H9 (cell line): ENCODE measurements at regions not wholly inside any gene's neighbourhood (a gene's known extent, or its start where the extent isn't known, plus 50 kb on each side); places are given as distances from the start of the nearest gene placed in this dataset.

ENCODE experiments used
- DNase-seq: peaks from one replicate; pipeline ENCODE4 v3.0.0-alpha.2; 2017
- H2AFZ ChIP-seq: one replicate; pipeline ENCODE4 v1.6.1; 2013; ENCODE audit warnings: mild to moderate bottlenecking, low read length, control low read depth, moderate library complexity
- H2AK5ac ChIP-seq: 2 replicates; pipeline ENCODE4 v1.6.1; 2013; ENCODE audit warnings: low read length, control low read depth, mixed read lengths; ENCODE audit not compliant: insufficient read length
- H2BK120ac ChIP-seq: one replicate; pipeline ENCODE4 v1.6.1; 2013; ENCODE audit warnings: low read depth, mild to moderate bottlenecking, low read length, control low read depth, inconsistent platforms; ENCODE audit not compliant: poor library complexity, severe bottlenecking
- H2BK12ac ChIP-seq: 2 replicates; pipeline ENCODE4 v1.6.1; 2013; ENCODE audit warnings: low read length, control low read depth, mixed read lengths, low read depth; ENCODE audit not compliant: insufficient read length
- H2BK15ac ChIP-seq: 2 replicates; pipeline ENCODE4 v1.6.1; 2013; ENCODE audit warnings: low read depth, low read length, control low read depth
- H2BK20ac ChIP-seq: one replicate; pipeline ENCODE4 v1.6.1; 2013; ENCODE audit warnings: low read depth, mild to moderate bottlenecking, low read length, control low read depth, inconsistent platforms; ENCODE audit not compliant: poor library complexity, severe bottlenecking
- H2BK5ac ChIP-seq: 2 replicates; pipeline ENCODE4 v1.6.1; 2013; ENCODE audit warnings: low read length, control low read depth, mixed read lengths; ENCODE audit not compliant: insufficient read length
- H3K14ac ChIP-seq: 2 replicates; pipeline ENCODE4 v1.6.1; 2013; ENCODE audit warnings: low read length, control low read depth; ENCODE audit not compliant: insufficient read depth
- H3K18ac ChIP-seq: 2 replicates; pipeline ENCODE4 v1.6.1; 2013; ENCODE audit warnings: low read depth, mild to moderate bottlenecking, mixed read lengths, low read length, control low read depth; ENCODE audit not compliant: insufficient read length
- H3K23ac ChIP-seq: 2 replicates; pipeline ENCODE4 v1.6.1; 2013; ENCODE audit warnings: low read length, control low read depth, mixed read lengths, low read depth; ENCODE audit not compliant: insufficient read length
- H3K23me2 ChIP-seq: 2 replicates; pipeline ENCODE4 v1.6.1; 2013; ENCODE audit warnings: low read depth, mild to moderate bottlenecking, mixed read lengths, low read length, control low read depth; ENCODE audit not compliant: insufficient read length, poor library complexity, severe bottlenecking
- H3K27ac ChIP-seq: 2 replicates; pipeline ENCODE4 v1.5.1; 2013; ENCODE audit warnings: low read length, control low read depth, mixed read lengths, low read depth; ENCODE audit not compliant: insufficient read length
- H3K27me3 ChIP-seq: 2 replicates; pipeline ENCODE4 v1.6.1; 2013; ENCODE audit warnings: low read length, control low read depth, inconsistent platforms; ENCODE audit not compliant: insufficient read depth
- H3K4ac ChIP-seq: 2 replicates; pipeline ENCODE4 v1.6.1; 2013; ENCODE audit warnings: low read depth, mild to moderate bottlenecking, control low read depth, inconsistent platforms, low read length, moderate library complexity
- H3K4me1 ChIP-seq: 2 replicates; pipeline ENCODE4 v1.6.1; 2013; ENCODE audit warnings: low read length, control low read depth, inconsistent platforms; ENCODE audit not compliant: insufficient read depth
- H3K4me2 ChIP-seq: 2 replicates; pipeline ENCODE4 v1.6.1; 2013; ENCODE audit warnings: low read length, control low read depth, mixed read lengths; ENCODE audit not compliant: insufficient read length, insufficient read depth
- H3K56ac ChIP-seq: 2 replicates; pipeline ENCODE4 v1.6.1; 2013; ENCODE audit warnings: low read depth, mild to moderate bottlenecking, mixed read lengths, low read length, control low read depth; ENCODE audit not compliant: insufficient read length
- H3K79me1 ChIP-seq: 2 replicates; pipeline ENCODE4 v1.6.1; 2013; ENCODE audit warnings: low read depth, mild to moderate bottlenecking, moderate library complexity, low read length, control low read depth, inconsistent platforms; ENCODE audit not compliant: insufficient read depth, poor library complexity, severe bottlenecking
- H3K79me2 ChIP-seq: 2 replicates; pipeline ENCODE4 v1.6.1; 2013; ENCODE audit warnings: low read length, control low read depth, inconsistent platforms; ENCODE audit not compliant: insufficient read depth
- H3K9ac ChIP-seq: 2 replicates; pipeline ENCODE4 v1.6.1; 2013; ENCODE audit warnings: low read length, control low read depth, mixed read lengths; ENCODE audit not compliant: insufficient read length; ENCODE audit errors: extremely low read depth
- H3K9me3 ChIP-seq: one replicate; pipeline ENCODE4 v1.6.1; 2013; ENCODE audit warnings: low read depth, low read length, inconsistent platforms; ENCODE audit not compliant: control insufficient read depth
- H3T11ph ChIP-seq: one replicate; pipeline ENCODE4 v1.6.1; 2013; ENCODE audit warnings: mild to moderate bottlenecking, low read length, control low read depth, inconsistent platforms
- H4K20me1 ChIP-seq: one replicate; pipeline ENCODE4 v1.6.1; 2013; ENCODE audit not compliant: control insufficient read depth, insufficient read length, insufficient read depth
- H4K5ac ChIP-seq: 2 replicates; pipeline ENCODE4 v1.6.1; 2013; ENCODE audit warnings: low read depth, mild to moderate bottlenecking, mixed read lengths, low read length, control low read depth; ENCODE audit not compliant: insufficient read length
- H4K8ac ChIP-seq: replicated peaks from 2 replicates; pipeline ENCODE4 v1.6.1; 2013; ENCODE audit warnings: low read length, control low read depth, mixed read lengths, low read depth; ENCODE audit not compliant: insufficient read length
- H4K91ac ChIP-seq: 2 replicates; pipeline ENCODE4 v1.6.1; 2013; ENCODE audit warnings: low read depth, mild to moderate bottlenecking, moderate library complexity, mixed read lengths, low read length, control low read depth; ENCODE audit not compliant: insufficient read length
- H3K27ac Mint-ChIP-seq, 3 experiments: 2 replicates in 2 of 3; 3 replicates in 1 of 3; pipeline ENCODE4 v1.8.0; 2020 to 2021; ENCODE audit warnings: mixed read lengths in 3 of 3, mild to moderate bottlenecking in 1 of 3, moderate library complexity in 1 of 3
- H3K27me3 Mint-ChIP-seq: 2 replicates; pipeline ENCODE4 v1.8.0; 2021; ENCODE audit warnings: low read depth, mild to moderate bottlenecking, moderate library complexity, mixed read lengths
- H3K36me3 Mint-ChIP-seq, 3 experiments: 2 replicates in 2 of 3; 3 replicates in 1 of 3; pipeline ENCODE4 v1.8.0; 2020 to 2021; ENCODE audit warnings: low read depth in 3 of 3, mixed read lengths in 3 of 3; ENCODE audit not compliant: insufficient read depth in 1 of 3
- H3K4me1 Mint-ChIP-seq, 2 experiments: 2 replicates each; pipeline ENCODE4 v1.8.0; 2020; ENCODE audit warnings: mixed read lengths in 2 of 2
- H3K4me3 Mint-ChIP-seq, 2 experiments: 2 replicates in 1 of 2; 3 replicates in 1 of 2; pipeline ENCODE4 v1.8.0; 2020 to 2021; ENCODE audit warnings: mild to moderate bottlenecking in 2 of 2, mixed read lengths in 2 of 2, moderate library complexity in 1 of 2
- H3K9me3 Mint-ChIP-seq, 2 experiments: 2 replicates in 1 of 2; 3 replicates in 1 of 2; pipeline ENCODE4 v1.8.0; 2020; ENCODE audit warnings: mild to moderate bottlenecking in 2 of 2, mixed read lengths in 2 of 2, moderate library complexity in 1 of 2
- CTCF ChIP-seq: fragments of 200-600 bp; sonication (generic); conservative IDR thresholded peaks from 3 replicates; pipeline ENCODE4 v1.8.0; 2021; ENCODE audit warnings: antibody characterized with exemption, mild to moderate bottlenecking
- WGBS: extraction: QIAGEN DNeasy Blood & Tissue Kit; methylation state at CpG from one replicate; pipeline ENCODE4 v1.1.7; 2013; ENCODE audit warnings: missing lambda C conversion rate, low lambda C conversion rate, mixed read lengths; ENCODE audit not compliant: insufficient read length; ENCODE audit errors: extremely low coverage; 5-methylcytosine and 5-hydroxymethylcytosine counted together

GRCh38 chr10:59582058-59582457 lies 127.6 kb downstream of the SLC16A9 start:
- Histone ChIP-seq H3K9ac (no peak overlapping the region), H3K9me3 (no peaks in the 10 kb centered on the region), H3K4me1 (no peaks in the 10 kb centered on the region), H2BK20ac (no peak overlapping the region), H2BK12ac (no peak overlapping the region), H4K5ac (no peak overlapping the region), H2BK15ac (no peak overlapping the region), H3K23me2 (no peaks in the 10 kb centered on the region), H3K56ac (no peak overlapping the region), H3K18ac (no peak overlapping the region), H2BK120ac (no peak overlapping the region), H4K91ac (no peak overlapping the region), H3K4me2 (no peak overlapping the region), H3K4ac (no peak overlapping the region), H2AFZ (no peak overlapping the region), H2AK5ac (no peak overlapping the region), H3K23ac (no peak overlapping the region), H3K27me3 (no peaks in the 10 kb centered on the region), H4K8ac (no peak overlapping the region), H3K79me1 (no peaks in the 10 kb centered on the region), H3K14ac (no peak overlapping the region), H3K27ac (no peak overlapping the region), H4K20me1 (no peaks in the 10 kb centered on the region), H2BK5ac (no peak overlapping the region), H3K79me2 (no peaks in the 10 kb centered on the region), H3T11ph (no peak overlapping the region)
- H3K36me3 Mint-ChIP-seq, result no peaks in the 10 kb centered on the region
- no peak overlapping the region for H3K27ac Mint-ChIP-seq
- H3K4me1 Mint-ChIP-seq, result peaks cover 5 to 7% of the 10 kb centered on the region in 2 experiments; a peak in 3 of 4 replicates
- no peaks in the 10 kb centered on the region for H3K27me3 Mint-ChIP-seq
- WGBS, result no CpG with 5 or more reads among the region's 3 CpGs
- H3K4me3 Mint-ChIP-seq, result no peak overlapping the region
- no peaks in the 10 kb centered on the region for H3K9me3 Mint-ChIP-seq
- no peak for TF ChIP-seq CTCF
- no peak for DNase-seq
